A549 (cell line): ENCODE measurements at regions not wholly inside any gene's neighbourhood (a gene's known extent, or its start where the extent isn't known, plus 50 kb on each side); places are given as distances from the start of the nearest gene placed in this dataset.

Experiments used
- CHD4 ChIP-seq: fragments of 200-600 bp; sonication (generic); IDR thresholded peaks from 2 replicates; pipeline ENCODE4 v1.6.1; 2016; ENCODE audit warnings: antibody characterized with exemption, mild to moderate bottlenecking, borderline replicate concordance
- EP300 ChIP-seq, 2 experiments: fragments of >200 bp; sonication (Bioruptor Twin); formaldehyde crosslinking; IDR thresholded peaks; 2 replicates in 1 of 2; 3 replicates in 1 of 2; pipeline ENCODE4 v1.6.1; 2016 to 2017
- KDM1A ChIP-seq: fragments of 200-600 bp; sonication (generic); IDR thresholded peaks from 2 replicates; pipeline ENCODE4 v1.6.1; 2016; ENCODE audit warnings: low read depth, mild to moderate bottlenecking
- KDM5A ChIP-seq: fragments of 200-600 bp; sonication (generic); IDR thresholded peaks from 2 replicates; pipeline ENCODE4 v1.6.1; 2016; ENCODE audit warnings: antibody characterized with exemption, mild to moderate bottlenecking
- MYC ChIP-seq: IDR thresholded peaks from 2 replicates; pipeline ENCODE4 v1.6.1; 2012; ENCODE audit warnings: mild to moderate bottlenecking, inconsistent platforms, low read length, improper control_type of control experiment, borderline replicate concordance
- POLR2A ChIP-seq: IDR thresholded peaks from 2 replicates; pipeline ENCODE4 v1.6.1; 2012; ENCODE audit warnings: mild to moderate bottlenecking, low read length
- RAD21 ChIP-seq, 2 experiments: fragments of >200 bp in 1 of 2; sonication (Bioruptor Twin) in 1 of 2; formaldehyde crosslinking in 1 of 2; IDR thresholded peaks in 1 of 2; conservative IDR thresholded peaks in 1 of 2; 2 replicates in 1 of 2; 3 replicates in 1 of 2; pipeline ENCODE4 v1.6.1; 2012 to 2018; ENCODE audit warnings: inconsistent platforms in 1 of 2
- RCOR1 ChIP-seq: fragments of 150-350 bp; IDR thresholded peaks from 2 replicates; pipeline ENCODE4 v1.6.1; 2014; ENCODE audit warnings: antibody characterized with exemption, low read length, low read depth
- SMC3 ChIP-seq: fragments of >200 bp; sonication (Bioruptor Twin); formaldehyde crosslinking; IDR thresholded peaks from 3 replicates; pipeline ENCODE4 v1.6.1; 2018; ENCODE audit warnings: inconsistent platforms
- ZSCAN20 ChIP-seq: fragments of 250-450 bp; sonication (Bioruptor Pico); IDR thresholded peaks from 2 replicates; pipeline ENCODE4 v1.8.0; 2022; ENCODE audit warnings: mild to moderate bottlenecking, moderate library complexity
- TF ChIP-seq, protein P1 (sequence below): fragments of >200 bp; sonication (Bioruptor Twin); formaldehyde crosslinking; IDR thresholded peaks from 3 replicates; pipeline ENCODE4 v1.5.1; 2016
- TF ChIP-seq, protein P2 (sequence below): fragments of 150-350 bp; IDR thresholded peaks from 2 replicates; pipeline ENCODE4 v1.6.1; 2014; ENCODE audit warnings: low read depth, mild to moderate bottlenecking, low read length

DNA sequence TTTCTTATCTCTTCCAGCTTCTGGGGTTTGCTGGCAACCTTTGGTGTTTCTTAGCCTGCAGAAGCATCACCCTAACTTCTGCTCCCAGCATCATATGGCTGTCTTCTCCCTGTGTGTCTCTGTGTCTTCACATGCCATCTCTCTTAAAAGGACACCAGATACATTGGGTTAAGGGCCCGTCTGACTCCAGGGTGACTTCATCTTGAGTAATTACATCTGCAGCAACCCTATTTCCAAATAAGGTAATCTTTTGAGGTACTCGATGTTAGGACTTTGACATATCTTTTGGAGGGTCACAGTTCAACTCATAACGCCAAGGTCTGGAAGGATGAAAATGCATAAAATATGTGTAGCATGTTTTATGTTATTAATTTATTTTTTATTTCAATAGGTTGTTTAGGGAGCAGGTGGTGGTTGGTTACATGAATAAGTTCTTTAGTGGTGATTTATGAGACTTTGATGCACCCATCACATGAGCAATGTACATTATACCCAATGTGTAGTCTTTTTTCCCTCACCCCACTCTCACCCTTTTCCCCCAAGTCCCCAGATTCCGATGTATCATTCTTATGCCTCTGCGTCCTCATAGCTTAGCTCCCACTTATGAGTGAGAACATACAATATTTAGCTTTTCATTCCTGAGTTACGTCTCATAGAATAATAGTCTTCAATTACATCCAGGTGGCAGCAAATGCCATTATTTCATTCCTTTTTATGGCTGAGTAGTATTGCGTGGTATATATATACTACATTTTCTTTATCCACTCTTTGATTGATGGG lies 131.1 kb downstream of the TBXT start:
- TF ChIP-seq, protein P1, sequence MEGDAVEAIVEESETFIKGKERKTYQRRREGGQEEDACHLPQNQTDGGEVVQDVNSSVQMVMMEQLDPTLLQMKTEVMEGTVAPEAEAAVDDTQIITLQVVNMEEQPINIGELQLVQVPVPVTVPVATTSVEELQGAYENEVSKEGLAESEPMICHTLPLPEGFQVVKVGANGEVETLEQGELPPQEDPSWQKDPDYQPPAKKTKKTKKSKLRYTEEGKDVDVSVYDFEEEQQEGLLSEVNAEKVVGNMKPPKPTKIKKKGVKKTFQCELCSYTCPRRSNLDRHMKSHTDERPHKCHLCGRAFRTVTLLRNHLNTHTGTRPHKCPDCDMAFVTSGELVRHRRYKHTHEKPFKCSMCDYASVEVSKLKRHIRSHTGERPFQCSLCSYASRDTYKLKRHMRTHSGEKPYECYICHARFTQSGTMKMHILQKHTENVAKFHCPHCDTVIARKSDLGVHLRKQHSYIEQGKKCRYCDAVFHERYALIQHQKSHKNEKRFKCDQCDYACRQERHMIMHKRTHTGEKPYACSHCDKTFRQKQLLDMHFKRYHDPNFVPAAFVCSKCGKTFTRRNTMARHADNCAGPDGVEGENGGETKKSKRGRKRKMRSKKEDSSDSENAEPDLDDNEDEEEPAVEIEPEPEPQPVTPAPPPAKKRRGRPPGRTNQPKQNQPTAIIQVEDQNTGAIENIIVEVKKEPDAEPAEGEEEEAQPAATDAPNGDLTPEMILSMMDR: no peak
- TF ChIP-seq MYC (no peak), RAD21 (conservative IDR thresholded peaks at IDR 0.05 in 1 of 2, IDR thresholded peaks at IDR 0.05 in 1 of 2) (no peak), POLR2A (no peak), ZSCAN20 (CRISPR knock-in tag) (no peak), CHD4 (no peak), RCOR1 (no peak), SMC3 (no peak), KDM5A (no peak), EP300 (IDR thresholded peaks at IDR 0.05) (no peak), KDM1A (no peak)
- TF ChIP-seq, protein P2, sequence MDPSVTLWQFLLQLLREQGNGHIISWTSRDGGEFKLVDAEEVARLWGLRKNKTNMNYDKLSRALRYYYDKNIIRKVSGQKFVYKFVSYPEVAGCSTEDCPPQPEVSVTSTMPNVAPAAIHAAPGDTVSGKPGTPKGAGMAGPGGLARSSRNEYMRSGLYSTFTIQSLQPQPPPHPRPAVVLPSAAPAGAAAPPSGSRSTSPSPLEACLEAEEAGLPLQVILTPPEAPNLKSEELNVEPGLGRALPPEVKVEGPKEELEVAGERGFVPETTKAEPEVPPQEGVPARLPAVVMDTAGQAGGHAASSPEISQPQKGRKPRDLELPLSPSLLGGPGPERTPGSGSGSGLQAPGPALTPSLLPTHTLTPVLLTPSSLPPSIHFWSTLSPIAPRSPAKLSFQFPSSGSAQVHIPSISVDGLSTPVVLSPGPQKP: no peak
